ENCODE measurements at regions not wholly inside any gene's neighbourhood (a gene's known extent, or its start where the extent isn't known, plus 50 kb on each side); places are given as distances from the start of the nearest gene placed in this dataset.

DNA sequence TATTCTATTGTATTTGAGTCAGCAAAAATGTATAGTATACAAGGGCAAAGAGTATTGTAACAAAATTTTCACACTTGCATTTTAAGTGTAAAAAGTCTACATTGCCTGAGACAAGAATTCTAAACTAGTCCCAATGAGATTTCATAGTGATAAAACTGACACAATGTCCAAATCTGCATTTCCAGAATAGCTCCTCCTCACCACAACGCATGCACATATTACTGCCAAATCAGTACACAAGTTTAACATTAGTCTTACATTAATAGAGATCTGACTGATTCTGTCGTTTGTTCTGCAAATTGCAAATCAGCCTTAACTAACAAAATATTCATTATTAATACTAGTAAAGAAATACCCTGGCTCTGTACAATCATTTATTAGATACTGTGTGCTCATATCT is 222.2 kb upstream of the NEIL3 start:
- Histone ChIP-seq H3K36me3 (ENCODE audit: control insufficient read depth, insufficient read depth, low read length) (no peaks in the 10 kb centered on the region), H3K4me3 (ENCODE audit: low read depth, low read length) (no peak overlapping the region), H3K27me3 (ENCODE audit: control insufficient read depth, insufficient read depth, low read length) (no peaks in the 10 kb centered on the region)
- TF ChIP-seq CTCF (IDR thresholded peaks at IDR 0.05; ENCODE audit: insufficient read depth, low read length, poor library complexity, severe bottlenecking), result no peak
- no peak for DNase-seq (ENCODE audit: low read depth)

DNA sequence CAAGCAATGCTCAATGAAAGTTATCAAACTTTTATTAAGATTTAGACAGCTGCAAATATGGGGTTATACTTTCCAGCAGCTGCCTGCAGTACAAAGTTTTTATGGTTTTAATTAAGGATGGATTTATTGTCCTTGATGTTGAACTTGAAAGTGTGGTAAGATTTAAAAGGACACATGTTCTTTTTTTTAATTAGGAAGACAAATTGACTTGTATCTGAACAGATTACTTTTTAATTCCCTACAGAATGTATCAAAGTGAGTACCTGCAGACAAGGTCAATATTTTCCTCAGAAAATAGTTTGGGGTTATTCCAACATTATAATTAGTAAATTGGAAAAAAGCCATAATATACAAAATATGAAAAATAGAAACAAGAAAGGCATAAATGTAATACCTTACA is 218.2 kb upstream of the NEIL3 start:
- Histone ChIP-seq H3K36me3 (ENCODE audit: control insufficient read depth, insufficient read depth, low read length) (no peaks in the 10 kb centered on the region), H3K27me3 (ENCODE audit: control insufficient read depth, insufficient read depth, low read length) (no peaks in the 10 kb centered on the region), H3K4me3 (ENCODE audit: low read depth, low read length) (no peak overlapping the region)
- DNase-seq (ENCODE audit: low read depth), result no peak
- TF ChIP-seq CTCF (IDR thresholded peaks at IDR 0.05; ENCODE audit: insufficient read depth, low read length, poor library complexity, severe bottlenecking), result no peak

DNA sequence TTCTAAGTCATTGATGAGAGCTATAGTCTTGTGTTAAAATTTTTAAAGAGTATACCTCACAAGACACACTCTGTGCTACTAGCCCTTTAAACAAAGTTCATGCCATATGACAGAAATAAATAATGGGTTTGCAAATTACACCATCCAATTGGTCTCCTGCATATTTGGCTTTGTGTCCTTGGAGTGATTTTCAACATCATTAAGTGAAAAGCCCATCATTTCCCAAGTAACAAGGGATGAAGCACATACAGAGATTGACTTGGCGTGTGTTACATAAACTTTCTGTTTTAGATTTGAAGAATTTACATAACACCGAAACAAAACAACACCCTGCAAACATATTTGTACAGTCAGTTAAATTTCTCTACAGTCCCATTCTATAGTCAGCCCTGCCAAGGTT is 216.9 kb upstream of the NEIL3 start:
- TF ChIP-seq CTCF (IDR thresholded peaks at IDR 0.05; ENCODE audit: insufficient read depth, low read length, poor library complexity, severe bottlenecking), result no peak

GRCh38 chr4:177093964-177094363 is 215.7 kb upstream of the NEIL3 start:
- no peak for TF ChIP-seq CTCF (IDR thresholded peaks at IDR 0.05; ENCODE audit: insufficient read depth, low read length, poor library complexity, severe bottlenecking)
- Histone ChIP-seq H3K36me3 (ENCODE audit: control insufficient read depth, insufficient read depth, low read length) (no peaks in the 10 kb centered on the region), H3K27me3 (ENCODE audit: control insufficient read depth, insufficient read depth, low read length) (no peaks in the 10 kb centered on the region), H3K4me3 (ENCODE audit: low read depth, low read length) (no peak overlapping the region)
- DNase-seq (ENCODE audit: low read depth), result no peak

More for the DNA sequence above, 216.9 kb upstream of the NEIL3 start:
- no peaks in the 10 kb centered on the region for H3K27me3 ChIP-seq (ENCODE audit: control insufficient read depth, insufficient read depth, low read length)
- no peak overlapping the region for H3K4me3 ChIP-seq (ENCODE audit: low read depth, low read length)
- no peak for DNase-seq (ENCODE audit: low read depth)
- no peaks in the 10 kb centered on the region for H3K36me3 ChIP-seq (ENCODE audit: control insufficient read depth, insufficient read depth, low read length)

DNA sequence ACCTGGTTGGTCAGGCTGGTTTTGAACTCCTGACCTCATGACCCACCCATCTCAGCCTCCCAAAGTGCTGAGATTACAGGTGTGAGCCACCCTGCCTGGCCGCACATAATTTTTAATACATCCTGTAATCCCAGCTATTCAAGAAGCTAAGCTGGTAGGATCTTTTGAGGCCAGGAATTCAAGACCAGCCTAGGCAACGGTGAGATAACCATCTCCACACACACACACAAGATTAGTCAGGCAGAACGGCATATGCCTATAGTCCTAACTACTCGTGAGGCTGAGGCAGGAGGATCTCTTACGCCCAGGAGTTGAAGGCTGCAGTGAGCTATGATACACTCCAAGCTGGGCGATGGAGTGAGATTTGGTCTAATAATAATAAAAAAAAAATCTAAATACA is 212.4 kb upstream of the NEIL3 start:
- TF ChIP-seq CTCF (IDR thresholded peaks at IDR 0.05; ENCODE audit: insufficient read depth, low read length, poor library complexity, severe bottlenecking), result no peak
- Histone ChIP-seq H3K27me3 (ENCODE audit: control insufficient read depth, insufficient read depth, low read length) (no peaks in the 10 kb centered on the region), H3K36me3 (ENCODE audit: control insufficient read depth, insufficient read depth, low read length) (no peaks in the 10 kb centered on the region), H3K4me3 (ENCODE audit: low read depth, low read length) (no peak overlapping the region)
- no peak for DNase-seq (ENCODE audit: low read depth)

GRCh38 chr4:177099211-177099610 is 210.5 kb upstream of the NEIL3 start:
- no peak for DNase-seq (ENCODE audit: low read depth)
- no peak overlapping the region for H3K4me3 ChIP-seq (ENCODE audit: low read depth, low read length)
- no peaks in the 10 kb centered on the region for H3K36me3 ChIP-seq (ENCODE audit: control insufficient read depth, insufficient read depth, low read length)
- no peaks in the 10 kb centered on the region for H3K27me3 ChIP-seq (ENCODE audit: control insufficient read depth, insufficient read depth, low read length)
- no peak for TF ChIP-seq CTCF (IDR thresholded peaks at IDR 0.05; ENCODE audit: insufficient read depth, low read length, poor library complexity, severe bottlenecking)
